Duodenal mucosa (tissue), 2 donors: ENCODE measurements at regions not wholly inside any gene's neighbourhood (a gene's known extent, or its start where the extent isn't known, plus 50 kb on each side); places are given as distances from the start of the nearest gene placed in this dataset.
A peak's percentile ranks its signal among the peaks of the same experiment; 100 is the strongest.

Source experiments
- H3K27ac ChIP-seq: one replicate; pipeline ENCODE4 v1.7.0; 2013; ENCODE audit warnings: low read depth, low read length
- H3K27me3 ChIP-seq, 2 donors: one replicate each; pipeline ENCODE4 v1.7.0; 2013; ENCODE audit warnings: low read length in 2 of 2, control low read depth in 1 of 2; ENCODE audit not compliant: insufficient read depth in 2 of 2, control insufficient read depth in 1 of 2
- H3K36me3 ChIP-seq, 2 donors: one replicate each; pipeline ENCODE4 v1.7.0; 2013; ENCODE audit warnings: low read length in 2 of 2, control low read depth in 1 of 2; ENCODE audit not compliant: insufficient read depth in 2 of 2, control insufficient read depth in 1 of 2
- H3K4me1 ChIP-seq, 2 donors: one replicate each; pipeline ENCODE4 v1.7.0; 2013; ENCODE audit warnings: low read length in 2 of 2, control low read depth in 1 of 2; ENCODE audit not compliant: insufficient read depth in 2 of 2, control insufficient read depth in 1 of 2
- H3K4me3 ChIP-seq, 2 donors: one replicate each; pipeline ENCODE4 v1.7.0; 2013; ENCODE audit warnings: low read length in 2 of 2, low read depth in 1 of 2
- H3K9ac ChIP-seq, 2 donors: one replicate each; pipeline ENCODE4 v1.7.0; 2013; ENCODE audit warnings: low read length in 2 of 2, low read depth in 1 of 2
- H3K9me3 ChIP-seq, 2 donors: one replicate each; pipeline ENCODE4 v1.7.0; 2013; ENCODE audit warnings: low read length in 2 of 2, control low read depth in 1 of 2; ENCODE audit not compliant: control insufficient read depth in 1 of 2

DNA sequence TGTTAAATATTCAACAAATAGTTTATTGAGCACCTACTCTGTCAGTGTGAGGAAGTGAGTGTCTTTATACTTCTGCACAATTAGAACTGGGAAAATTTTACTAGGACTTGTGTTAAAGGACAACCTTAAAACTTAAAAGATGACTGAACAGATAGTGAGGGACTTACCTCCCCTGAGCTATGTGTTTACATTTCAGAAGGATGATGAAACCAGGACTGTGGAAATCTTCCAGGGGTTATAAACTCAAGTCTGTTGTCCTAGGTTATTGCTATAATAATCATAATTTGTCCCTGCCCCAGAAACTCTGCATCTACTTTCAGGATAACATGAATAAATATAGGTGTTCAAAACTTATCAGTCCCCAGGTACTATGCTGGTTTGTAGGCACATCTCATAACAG lies 261.0 kb upstream of the MKLN1 start:
- Histone ChIP-seq H3K27me3 (no peaks in the 10 kb centered on the region), H3K9ac (no peak overlapping the region), H3K9me3 (no peaks in the 10 kb centered on the region), H3K4me1 (peaks cover 0 to 4% of the 10 kb centered on the region in 2 donors), H3K36me3 (no peaks in the 10 kb centered on the region), H3K27ac (no peak overlapping the region), H3K4me3 (no peak overlapping the region)

DNA sequence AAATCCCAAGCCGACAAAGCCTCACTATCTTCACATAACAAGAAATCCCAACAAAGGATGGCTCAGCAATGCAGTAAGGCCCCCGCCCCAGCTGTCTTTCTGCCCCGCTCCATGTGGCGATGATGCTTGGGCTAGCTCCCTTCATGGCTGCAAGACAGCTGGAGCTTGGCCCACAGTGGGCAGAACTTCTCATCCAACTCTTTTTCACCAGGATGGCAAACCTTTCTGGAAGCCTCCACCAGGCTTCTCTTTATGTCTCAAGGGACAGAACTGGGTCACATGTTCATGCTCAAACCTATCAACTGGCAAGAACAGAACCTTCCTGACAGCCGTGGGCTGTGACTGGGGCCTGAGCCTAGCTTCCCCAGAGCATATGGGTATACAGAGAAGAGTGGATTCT lies 260.5 kb upstream of the MKLN1 start:
- H3K4me1 ChIP-seq = peaks cover 0 to 4% of the 10 kb centered on the region in 2 donors

DNA sequence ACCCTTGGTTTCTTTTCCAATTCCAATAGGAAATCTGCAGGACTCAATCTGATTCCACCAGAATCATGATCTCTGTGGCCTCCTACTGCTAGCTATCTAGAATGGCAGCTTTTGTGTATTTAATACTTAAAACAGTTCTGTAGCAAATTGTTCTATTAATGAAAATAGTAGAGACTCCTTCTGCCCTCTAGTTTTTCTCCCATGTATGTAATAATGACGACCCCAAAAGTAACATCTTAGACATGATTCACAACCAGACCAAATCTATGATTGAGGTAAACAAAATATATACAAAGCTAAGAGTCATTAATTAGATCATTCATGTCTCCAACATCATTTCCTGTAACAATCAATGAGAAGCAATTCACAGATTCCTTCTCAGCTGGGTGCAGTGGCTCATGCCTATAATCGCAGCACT lies 259.1 kb upstream of the MKLN1 start:
- H3K9me3 ChIP-seq = no peaks in the 10 kb centered on the region
- H3K4me3 ChIP-seq = no peak overlapping the region
- no peaks in the 10 kb centered on the region for H3K36me3 ChIP-seq
- H3K4me1 ChIP-seq = peaks cover 4 to 5% of the 10 kb centered on the region in 2 donors
- no peak overlapping the region for H3K9ac ChIP-seq
- no peaks in the 10 kb centered on the region for H3K27me3 ChIP-seq
- H3K27ac ChIP-seq = no peak overlapping the region

More for the DNA sequence above, 260.5 kb upstream of the MKLN1 start:
- H3K27me3 ChIP-seq = no peaks in the 10 kb centered on the region
- no peaks in the 10 kb centered on the region for H3K36me3 ChIP-seq
- H3K9ac ChIP-seq = no peak overlapping the region
- H3K4me3 ChIP-seq = no peak overlapping the region
- H3K27ac ChIP-seq = no peak overlapping the region
- no peaks in the 10 kb centered on the region for H3K9me3 ChIP-seq

DNA sequence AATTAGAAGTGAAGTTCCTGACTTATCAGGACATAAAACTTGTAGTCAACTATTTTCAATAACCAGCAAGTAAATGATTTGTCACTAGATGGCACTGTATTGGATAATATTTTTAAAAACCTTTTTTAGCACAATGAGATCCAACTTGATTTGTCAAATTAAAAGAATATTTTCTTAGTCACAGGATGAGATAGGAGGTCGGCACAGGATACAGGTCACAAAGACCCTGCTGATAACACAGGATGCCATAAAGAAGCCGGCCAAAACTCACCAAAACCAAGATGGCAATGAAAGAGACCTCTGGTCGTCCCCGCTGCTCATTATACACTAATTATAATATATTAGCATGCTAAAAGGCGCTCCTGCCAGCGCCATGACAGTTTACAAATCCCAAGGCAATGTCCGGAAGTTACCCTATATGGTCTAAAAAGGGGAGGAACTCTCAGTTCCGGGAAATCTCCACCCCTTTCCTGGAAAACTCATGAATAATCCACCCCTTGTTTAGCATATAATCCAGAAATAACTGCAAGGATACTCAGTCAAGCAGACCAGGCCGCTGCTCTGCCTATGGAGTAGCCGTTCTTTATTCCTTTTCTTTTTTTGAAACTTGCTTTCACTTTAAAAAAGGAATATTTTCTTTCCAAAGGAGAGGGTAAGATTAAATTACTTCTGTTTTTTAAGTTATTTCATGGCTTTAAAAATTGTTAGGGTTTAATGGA lies 255.7 kb upstream of the MKLN1 start:
- Histone ChIP-seq H3K27ac (no peak overlapping the region), H3K4me3 (peak overlapping the region in 1 of 2 donors; percentile 23), H3K9ac (no peak overlapping the region)

DNA sequence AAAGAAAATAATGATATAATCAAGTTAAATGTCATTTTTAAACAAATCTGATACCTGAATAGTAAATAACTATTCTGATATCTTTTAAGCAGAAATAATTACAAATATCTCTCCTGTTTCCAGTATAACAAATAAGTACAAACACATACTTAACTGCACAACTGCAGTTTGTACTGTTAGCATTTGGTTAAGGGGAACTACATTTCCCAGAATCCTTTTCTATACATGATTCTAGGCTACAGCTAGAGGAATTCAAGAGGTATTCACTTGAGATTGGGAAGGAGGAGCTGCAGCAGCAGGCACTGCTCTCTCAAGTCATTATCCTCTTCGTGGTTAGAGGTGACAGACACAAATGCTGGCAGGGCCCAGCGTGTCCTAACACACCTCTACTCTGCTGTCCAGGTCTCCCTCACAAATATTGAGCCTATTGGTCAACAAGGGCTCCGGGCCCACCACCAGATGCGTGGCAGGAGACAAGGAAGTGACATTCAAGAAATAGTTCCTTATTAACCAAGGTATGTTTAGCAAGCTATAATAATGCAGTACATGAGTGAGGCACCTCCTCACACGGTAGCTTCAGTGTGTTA lies 255.1 kb upstream of the MKLN1 start:
- Histone ChIP-seq H3K9ac (no peak overlapping the region), H3K27ac (no peak overlapping the region), H3K36me3 (no peaks in the 10 kb centered on the region), H3K9me3 (no peaks in the 10 kb centered on the region), H3K27me3 (no peaks in the 10 kb centered on the region), H3K4me3 (no peak overlapping the region), H3K4me1 (peaks cover 0 to 5% of the 10 kb centered on the region in 2 donors)

More for the DNA sequence above, 255.7 kb upstream of the MKLN1 start:
- Histone ChIP-seq H3K9me3 (no peaks in the 10 kb centered on the region), H3K36me3 (no peaks in the 10 kb centered on the region), H3K4me1 (peaks cover 2 to 5% of the 10 kb centered on the region in 2 donors), H3K27me3 (no peaks in the 10 kb centered on the region)

DNA sequence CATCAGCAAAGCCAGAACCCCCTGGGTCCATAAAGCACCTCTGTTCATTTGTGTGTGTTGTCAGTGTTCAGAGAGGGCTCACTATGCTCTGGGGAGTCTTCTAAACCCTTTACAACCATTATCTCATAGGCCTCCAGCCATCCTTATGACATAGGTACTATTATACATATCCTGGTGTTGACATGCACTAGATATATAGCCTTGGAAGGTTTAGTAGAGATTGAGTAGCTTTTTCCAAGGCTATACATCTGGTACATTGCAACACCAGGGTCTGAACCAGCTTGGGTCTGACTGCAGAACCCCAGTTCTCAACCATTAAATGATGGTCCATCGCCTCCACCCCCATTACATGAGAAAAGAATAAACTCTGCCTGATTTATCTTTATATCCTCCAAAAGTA lies 253.6 kb upstream of the MKLN1 start:
- Histone ChIP-seq H3K9me3 (no peaks in the 10 kb centered on the region), H3K4me3 (no peak overlapping the region), H3K9ac (no peak overlapping the region), H3K27me3 (no peaks in the 10 kb centered on the region), H3K36me3 (no peaks in the 10 kb centered on the region), H3K27ac (no peak overlapping the region), H3K4me1 (peaks cover 0 to 5% of the 10 kb centered on the region in 2 donors)

DNA sequence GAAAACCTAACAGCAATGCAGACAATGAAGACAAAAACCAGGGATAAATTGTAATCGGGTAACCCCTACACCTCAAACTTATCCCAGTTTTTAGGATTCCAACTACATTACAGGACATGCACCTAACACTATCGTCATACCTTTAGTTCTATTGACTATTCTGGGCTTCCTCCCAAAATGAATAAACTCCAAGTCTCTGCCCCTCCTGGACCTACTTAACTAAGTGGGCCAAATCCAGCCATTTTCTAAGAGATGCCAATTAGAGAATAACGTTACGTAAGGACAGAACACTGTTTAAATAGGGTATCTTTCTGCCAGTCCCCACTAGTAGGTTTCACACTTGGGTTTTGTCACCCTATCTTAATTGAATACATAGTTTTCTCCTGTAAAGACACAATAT lies 253.1 kb upstream of the MKLN1 start:
- H3K27ac ChIP-seq = no peak overlapping the region

DNA sequence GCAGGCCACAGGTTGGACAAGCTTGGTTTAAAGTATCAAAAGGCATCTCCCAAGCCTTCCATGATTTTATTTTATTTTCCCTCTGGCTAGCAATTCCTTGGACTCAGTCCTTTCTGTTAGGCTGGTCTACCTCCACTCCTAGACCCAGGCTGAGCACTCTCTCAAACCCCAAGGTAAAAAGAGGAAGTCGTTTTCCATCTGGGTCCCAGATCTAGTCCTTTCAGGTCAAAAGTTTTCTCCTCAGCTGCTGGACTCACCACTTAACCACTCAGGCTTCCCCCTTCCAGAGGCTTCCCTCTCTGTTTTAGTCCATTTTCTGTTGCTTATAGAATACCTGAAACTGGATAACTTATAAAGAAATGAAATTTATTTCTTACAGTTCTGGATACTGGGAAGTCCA lies 252.3 kb upstream of the MKLN1 start:
- no peak overlapping the region for H3K27ac ChIP-seq

More for the DNA sequence above, 253.1 kb upstream of the MKLN1 start:
- no peaks in the 10 kb centered on the region for H3K9me3 ChIP-seq
- no peak overlapping the region for H3K9ac ChIP-seq
- H3K36me3 ChIP-seq = no peaks in the 10 kb centered on the region
- H3K27me3 ChIP-seq = no peaks in the 10 kb centered on the region
- peaks cover 0 to 5% of the 10 kb centered on the region in 2 donors for H3K4me1 ChIP-seq
- no peak overlapping the region for H3K4me3 ChIP-seq

DNA sequence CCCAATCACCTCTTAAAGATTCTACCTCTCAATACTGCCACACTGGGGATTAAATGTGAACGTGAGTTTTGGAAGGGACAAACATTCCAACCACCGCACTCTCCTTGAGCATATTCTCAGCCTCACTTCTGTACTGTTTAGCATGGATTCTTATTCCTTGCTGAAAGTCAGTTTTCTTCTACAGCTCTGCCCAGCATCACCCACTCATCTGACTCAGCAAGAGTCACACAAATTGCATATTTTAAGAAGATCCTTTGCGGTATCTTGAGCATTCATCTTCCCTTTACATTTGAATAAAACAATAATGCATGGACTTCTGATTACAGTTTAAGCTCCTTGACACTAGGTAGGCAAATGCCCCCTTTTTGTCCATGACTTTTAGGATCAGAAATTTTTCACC lies 251.6 kb upstream of the MKLN1 start:
- H3K27me3 ChIP-seq = no peaks in the 10 kb centered on the region
- H3K27ac ChIP-seq = no peak overlapping the region
- peaks cover 0 to 5% of the 10 kb centered on the region in 2 donors for H3K4me1 ChIP-seq
- no peak overlapping the region for H3K4me3 ChIP-seq
- H3K9me3 ChIP-seq = no peaks in the 10 kb centered on the region
- H3K9ac ChIP-seq = no peak overlapping the region
- no peaks in the 10 kb centered on the region for H3K36me3 ChIP-seq

More for the DNA sequence above, 252.3 kb upstream of the MKLN1 start:
- no peaks in the 10 kb centered on the region for H3K9me3 ChIP-seq
- H3K27me3 ChIP-seq = no peaks in the 10 kb centered on the region
- no peak overlapping the region for H3K4me3 ChIP-seq
- H3K36me3 ChIP-seq = no peaks in the 10 kb centered on the region
- peaks cover 0 to 5% of the 10 kb centered on the region in 2 donors for H3K4me1 ChIP-seq
- no peak overlapping the region for H3K9ac ChIP-seq

DNA sequence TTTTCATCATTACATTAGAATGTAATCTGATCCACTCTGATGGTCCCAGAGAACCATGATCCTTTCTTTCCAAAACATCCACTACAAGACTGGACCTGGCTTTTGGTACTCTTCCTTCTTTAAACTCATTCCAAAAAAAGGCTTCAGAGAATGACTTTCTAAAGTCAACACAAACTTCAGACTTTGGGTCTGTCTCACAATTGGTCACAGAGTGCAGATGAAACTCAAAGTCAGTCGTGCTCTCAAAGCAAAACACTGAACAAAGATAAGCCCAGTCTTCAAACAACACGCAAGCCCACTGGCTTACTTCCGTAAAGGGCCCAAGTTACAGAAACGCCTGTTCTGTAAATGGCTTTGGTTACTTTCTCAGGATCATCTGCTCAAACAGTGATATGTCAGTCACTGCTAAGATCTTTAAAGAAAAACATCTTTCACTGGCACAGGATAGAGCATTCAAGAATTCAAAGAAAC lies 250.9 kb upstream of the MKLN1 start:
- no peak overlapping the region for H3K27ac ChIP-seq
- H3K36me3 ChIP-seq = no peaks in the 10 kb centered on the region
- no peaks in the 10 kb centered on the region for H3K9me3 ChIP-seq
- no peak overlapping the region for H3K4me3 ChIP-seq
- no peak overlapping the region for H3K9ac ChIP-seq
- no peaks in the 10 kb centered on the region for H3K27me3 ChIP-seq
- peaks cover 0 to 5% of the 10 kb centered on the region in 2 donors for H3K4me1 ChIP-seq
